ENCODE measurements at regions not wholly inside any gene's neighbourhood (a gene's known extent, or its start where the extent isn't known, plus 50 kb on each side); places are given as distances from the start of the nearest gene placed in this dataset.

DNA sequence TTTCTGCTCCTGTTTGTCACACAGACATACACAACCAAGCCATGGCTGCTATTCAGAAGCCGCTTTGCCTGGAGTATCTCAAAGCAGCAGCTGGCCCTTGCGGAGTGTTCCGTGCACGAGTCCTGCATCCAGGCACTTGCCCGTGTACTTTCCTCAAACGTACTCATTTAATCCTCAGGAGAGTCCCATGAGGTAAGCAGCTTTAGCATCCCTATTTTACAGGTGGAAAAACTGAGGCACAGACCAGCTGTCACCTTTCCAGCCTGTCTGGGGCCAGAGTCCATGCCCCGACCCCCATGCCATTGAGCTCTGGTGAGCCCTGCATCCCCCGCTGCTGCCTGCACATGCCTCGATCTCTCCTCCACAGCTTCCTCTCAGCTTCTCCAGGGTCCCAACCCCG, 130.0 kb downstream of the ERMARD start:
- TF ChIP-seq POLR2A (IDR thresholded peaks at IDR 0.05), result no peak
- no peak for TF ChIP-seq CTCF (IDR thresholded peaks at IDR 0.05)
